ENCODE measurements at regions not wholly inside any gene's neighbourhood (a gene's known extent, or its start where the extent isn't known, plus 50 kb on each side); places are given as distances from the start of the nearest gene placed in this dataset.

DNA sequence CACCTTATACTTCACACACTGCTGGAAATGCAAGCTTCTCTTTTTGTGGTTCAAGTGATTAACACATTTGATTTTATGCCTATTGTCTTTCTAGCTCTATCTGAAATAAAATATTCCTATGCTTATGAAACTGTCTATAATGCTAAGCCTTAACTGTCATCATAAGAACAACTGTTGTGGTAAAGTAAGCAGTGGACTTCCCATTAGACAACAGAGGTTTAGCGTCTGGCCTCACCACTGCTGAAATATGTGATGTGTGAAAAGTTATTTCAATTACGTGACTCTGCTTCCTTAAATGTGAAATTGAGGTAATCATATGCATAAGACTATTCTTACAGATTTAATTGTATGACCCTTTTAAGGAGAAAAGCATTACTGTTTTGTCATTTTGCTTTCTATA is 140.2 kb upstream of the LYSMD4 start:
- CTCF ChIA-PET = no interaction called here
- dilution Hi-C loops (cut with HindIII; ENCODE audit: low sequenced_read_pairs, unreplicated experiment) = no loop called here
- Histone ChIP-seq H2BK5ac (ENCODE audit: low read depth, low read length, poor library complexity, severe bottlenecking) (no peak overlapping the region), H3K56ac (ENCODE audit: extremely low read depth, insufficient read depth, low read length) (no peak overlapping the region), H3K27ac (ENCODE audit: insufficient read depth, low read length) (no peak overlapping the region), H3K23ac (ENCODE audit: low read depth, low read length) (no peak overlapping the region), H4K5ac (ENCODE audit: low read depth, low read length) (no peak overlapping the region), H3K4me2 (ENCODE audit: low read depth, low read length) (no peak overlapping the region), H2AK5ac (ENCODE audit: low read depth, low read length) (no peak overlapping the region), H4K91ac (ENCODE audit: insufficient read depth, low read depth, low read length) (no peak overlapping the region), H2BK120ac (ENCODE audit: low read depth, low read length) (no peak overlapping the region), H4K20me1 (ENCODE audit: insufficient read depth, low read length) (no peaks in the 10 kb centered on the region), H3K4me3 (ENCODE audit: insufficient read depth, low read depth, low read length) (no peak overlapping the region), H3K27me3 (ENCODE audit: control insufficient read depth, insufficient read depth, low read length) (no peaks in the 10 kb centered on the region), H3K9ac (ENCODE audit: low read depth, low read length) (no peak overlapping the region), H3K79me1 (ENCODE audit: low read depth in 1 of 2, low read length in 2 of 2) (no peaks in the 10 kb centered on the region), H3K14ac (replicated peaks; ENCODE audit: low read depth, low read length) (no peak overlapping the region), H2BK20ac (ENCODE audit: low read depth, low read length) (no peak overlapping the region), H2BK15ac (ENCODE audit: low read depth, low read length) (no peak overlapping the region), H3K9me1 (ENCODE audit: insufficient read depth, low read length) (no peaks in the 10 kb centered on the region), H2AFZ (replicated peaks; ENCODE audit: low read length, poor library complexity) (no peak overlapping the region), H3K18ac (ENCODE audit: low read depth, low read length) (no peak overlapping the region), H3K4ac (ENCODE audit: low read depth, low read length) (no peak overlapping the region), H2AK9ac (replicated peaks; ENCODE audit: low read depth, low read length, poor library complexity) (no peak overlapping the region), H4K8ac (ENCODE audit: low read depth in 2 of 2, low read length in 2 of 2) (no peak overlapping the region), H3K4me1 (ENCODE audit: control insufficient read depth, insufficient read depth, low read length) (no peaks in the 10 kb centered on the region), H3K36me3 (ENCODE audit: control insufficient read depth, insufficient read depth, low read length) (no peaks in the 10 kb centered on the region), H3K9me3 (ENCODE audit: control insufficient read depth, insufficient read depth, low read length) (no peaks in the 10 kb centered on the region)
- intact Hi-C loops (cut with micrococcal nuclease) = no loop called here
- WGBS, 2 experiments (ENCODE audit: extremely low coverage in 2 of 2, insufficient read length in 1 of 2) = no CpG with 5 or more reads among the region's 2 CpGs
- in situ Hi-C loops (cut with MboI; ENCODE audit: low sequenced_read_pairs) = no loop called here
- ATAC-seq (ENCODE audit: low read depth) (no peak), DNase-seq (no peak)
- no TSS peak for BruUV-seq (replicated peaks)
- TF ChIP-seq, protein P1, sequence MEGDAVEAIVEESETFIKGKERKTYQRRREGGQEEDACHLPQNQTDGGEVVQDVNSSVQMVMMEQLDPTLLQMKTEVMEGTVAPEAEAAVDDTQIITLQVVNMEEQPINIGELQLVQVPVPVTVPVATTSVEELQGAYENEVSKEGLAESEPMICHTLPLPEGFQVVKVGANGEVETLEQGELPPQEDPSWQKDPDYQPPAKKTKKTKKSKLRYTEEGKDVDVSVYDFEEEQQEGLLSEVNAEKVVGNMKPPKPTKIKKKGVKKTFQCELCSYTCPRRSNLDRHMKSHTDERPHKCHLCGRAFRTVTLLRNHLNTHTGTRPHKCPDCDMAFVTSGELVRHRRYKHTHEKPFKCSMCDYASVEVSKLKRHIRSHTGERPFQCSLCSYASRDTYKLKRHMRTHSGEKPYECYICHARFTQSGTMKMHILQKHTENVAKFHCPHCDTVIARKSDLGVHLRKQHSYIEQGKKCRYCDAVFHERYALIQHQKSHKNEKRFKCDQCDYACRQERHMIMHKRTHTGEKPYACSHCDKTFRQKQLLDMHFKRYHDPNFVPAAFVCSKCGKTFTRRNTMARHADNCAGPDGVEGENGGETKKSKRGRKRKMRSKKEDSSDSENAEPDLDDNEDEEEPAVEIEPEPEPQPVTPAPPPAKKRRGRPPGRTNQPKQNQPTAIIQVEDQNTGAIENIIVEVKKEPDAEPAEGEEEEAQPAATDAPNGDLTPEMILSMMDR (conservative IDR thresholded peaks at IDR 0.05; ENCODE audit: low read depth, low read length) = no peak
- TF ChIP-seq CEBPB (IDR thresholded peaks at IDR 0.05; ENCODE audit: low read depth, low read length) (no peak), RFX5 (IDR thresholded peaks at IDR 0.05; ENCODE audit: low read depth, low read length) (no peak), RAD21 (IDR thresholded peaks at IDR 0.05; ENCODE audit: low read length) (no peak), RCOR1 (IDR thresholded peaks at IDR 0.05; ENCODE audit: insufficient replicate concordance, low read length) (no peak), MAZ (IDR thresholded peaks at IDR 0.05; ENCODE audit: borderline replicate concordance, low read depth, low read length) (no peak), SMC3 (IDR thresholded peaks at IDR 0.05; ENCODE audit: low read depth, low read length) (no peak), POLR2A (IDR thresholded peaks at IDR 0.05; ENCODE audit: low read depth, low read length) (no peak), MAFK (IDR thresholded peaks at IDR 0.05; ENCODE audit: low read depth, low read length) (no peak), FOS (IDR thresholded peaks at IDR 0.05; ENCODE audit: low read depth, low read length) (no peak), MXI1 (IDR thresholded peaks at IDR 0.05; ENCODE audit: borderline replicate concordance, low read depth, low read length) (no peak), CHD1 (IDR thresholded peaks at IDR 0.05; ENCODE audit: low read depth, low read length) (no peak), BHLHE40 (IDR thresholded peaks at IDR 0.05; ENCODE audit: low read depth, low read length) (no peak), NFE2L2 (IDR thresholded peaks at IDR 0.05; ENCODE audit: low read depth, low read length) (no peak)
- TF ChIP-seq, protein P2, sequence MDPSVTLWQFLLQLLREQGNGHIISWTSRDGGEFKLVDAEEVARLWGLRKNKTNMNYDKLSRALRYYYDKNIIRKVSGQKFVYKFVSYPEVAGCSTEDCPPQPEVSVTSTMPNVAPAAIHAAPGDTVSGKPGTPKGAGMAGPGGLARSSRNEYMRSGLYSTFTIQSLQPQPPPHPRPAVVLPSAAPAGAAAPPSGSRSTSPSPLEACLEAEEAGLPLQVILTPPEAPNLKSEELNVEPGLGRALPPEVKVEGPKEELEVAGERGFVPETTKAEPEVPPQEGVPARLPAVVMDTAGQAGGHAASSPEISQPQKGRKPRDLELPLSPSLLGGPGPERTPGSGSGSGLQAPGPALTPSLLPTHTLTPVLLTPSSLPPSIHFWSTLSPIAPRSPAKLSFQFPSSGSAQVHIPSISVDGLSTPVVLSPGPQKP (IDR thresholded peaks at IDR 0.05; ENCODE audit: borderline replicate concordance, low read depth, low read length) = no peak
- TF ChIP-seq, protein P3, sequence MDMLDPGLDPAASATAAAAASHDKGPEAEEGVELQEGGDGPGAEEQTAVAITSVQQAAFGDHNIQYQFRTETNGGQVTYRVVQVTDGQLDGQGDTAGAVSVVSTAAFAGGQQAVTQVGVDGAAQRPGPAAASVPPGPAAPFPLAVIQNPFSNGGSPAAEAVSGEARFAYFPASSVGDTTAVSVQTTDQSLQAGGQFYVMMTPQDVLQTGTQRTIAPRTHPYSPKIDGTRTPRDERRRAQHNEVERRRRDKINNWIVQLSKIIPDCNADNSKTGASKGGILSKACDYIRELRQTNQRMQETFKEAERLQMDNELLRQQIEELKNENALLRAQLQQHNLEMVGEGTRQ (IDR thresholded peaks at IDR 0.05; ENCODE audit: low read depth, low read length) = no peak
- POLR2A ChIA-PET (ENCODE audit: unreplicated experiment) = no interaction called here
